ENCODE measurements at regions not wholly inside any gene's neighbourhood (a gene's known extent, or its start where the extent isn't known, plus 50 kb on each side); places are given as distances from the start of the nearest gene placed in this dataset.

DNA sequence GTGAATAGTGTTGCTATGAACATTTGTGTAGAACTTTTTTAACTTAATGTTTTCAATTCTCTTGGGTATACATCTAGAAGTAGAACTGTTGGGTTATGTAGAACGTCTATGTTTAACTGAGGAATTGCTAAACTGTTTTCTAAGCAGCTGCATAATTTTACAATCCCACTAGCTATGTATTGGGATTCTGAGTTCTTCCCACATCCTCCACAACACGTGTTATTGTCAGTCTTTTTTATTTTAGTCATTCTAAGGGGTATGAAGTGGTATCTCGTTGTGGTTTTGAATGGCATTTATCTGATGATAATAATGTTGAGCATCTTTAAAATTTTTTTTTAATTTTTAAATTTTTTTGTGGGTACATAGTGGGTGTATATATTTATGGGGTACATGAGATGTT, 55.0 kb upstream of the NPHP3 start:
- no peak for TF ChIP-seq EZH2phosphoT487 (IDR thresholded peaks at IDR 0.05; ENCODE audit: insufficient read depth, low read depth)
- no peak for TF ChIP-seq EZH2 (IDR thresholded peaks at IDR 0.05; ENCODE audit: insufficient read depth, poor library complexity, severe bottlenecking)
